CD4-positive, alpha-beta T cell (primary cell): ENCODE measurements at regions not wholly inside any gene's neighbourhood (a gene's known extent, or its start where the extent isn't known, plus 50 kb on each side); places are given as distances from the start of the nearest gene placed in this dataset.

ENCODE experiments used
- ATAC-seq: fragments of 200-7000 bp; cut with Tn5 transposase; one replicate; pipeline ENCODE4 v1.10.0; 2022; ENCODE audit warnings: mild to moderate bottlenecking; ENCODE audit not compliant: poor library complexity
- CTCF ChIA-PET: fragments of 350-600 bp; sonication (Branson Sonifier 250); formaldehyde crosslinking; loops from one replicate; lab custom pipeline; 2021; ENCODE audit warnings: antibody characterized with exemption, inconsistent platforms; lab: Charles Lee
- POLR2A ChIA-PET: fragments of 350-600 bp; sonication (Branson Sonifier 250); formaldehyde crosslinking; loops from one replicate; lab custom pipeline; 2021; ENCODE audit warnings: antibody characterized with exemption, inconsistent platforms; lab: Charles Lee
- DNase-seq, 14 experiments: peaks; one replicate each; pipeline ENCODE4 v3.0.0-alpha.2; 2013 to 2020; ENCODE audit warnings: mixed read lengths in 2 of 14
- H3K27ac ChIP-seq, 2 donors: one replicate each; pipeline versions ENCODE4 v1.5.1 to v1.7.0; 2013; ENCODE audit warnings: low read length in 2 of 2, low read depth in 1 of 2, mild to moderate bottlenecking in 1 of 2
- H3K27me3 ChIP-seq, 2 experiments: 1 replicate in 1 of 2; 2 replicates in 1 of 2; pipeline versions ENCODE4 v1.6.1 to v1.7.0; 2013; ENCODE audit warnings: low read length in 2 of 2, control low read depth in 1 of 2, mild to moderate bottlenecking in 1 of 2, moderate library complexity in 1 of 2; ENCODE audit not compliant: insufficient read depth in 2 of 2, control insufficient read depth in 1 of 2
- H3K36me3 ChIP-seq: one replicate; pipeline ENCODE4 v1.6.1; 2013; ENCODE audit warnings: low read length, control low read depth; ENCODE audit not compliant: insufficient read depth
- H3K4me1 ChIP-seq: one replicate; pipeline ENCODE4 v1.6.1; 2013; ENCODE audit warnings: low read length, control low read depth; ENCODE audit not compliant: insufficient read depth
- H3K4me3 ChIP-seq: one replicate; pipeline ENCODE4 v1.5.1; 2013; ENCODE audit warnings: mild to moderate bottlenecking, low read length, moderate library complexity
- H3K9me3 ChIP-seq, 2 experiments: 1 replicate in 1 of 2; 2 replicates in 1 of 2; pipeline versions ENCODE4 v1.6.1 to v1.7.0; 2013; ENCODE audit warnings: low read length in 2 of 2, mild to moderate bottlenecking in 2 of 2, control low read depth in 1 of 2, moderate library complexity in 1 of 2; ENCODE audit not compliant: control insufficient read depth in 1 of 2, insufficient read depth in 1 of 2
- H3K27ac Mint-ChIP-seq: one replicate; pipeline ENCODE4 v1.8.0; 2020; ENCODE audit warnings: mixed read lengths
- H3K27me3 Mint-ChIP-seq: one replicate; pipeline ENCODE4 v1.8.0; 2021; ENCODE audit warnings: mixed read lengths
- H3K36me3 Mint-ChIP-seq: one replicate; pipeline ENCODE4 v1.8.0; 2021; ENCODE audit warnings: low read depth, mixed read lengths
- H3K4me1 Mint-ChIP-seq: one replicate; pipeline ENCODE4 v1.8.0; 2021; ENCODE audit warnings: low read depth, mixed read lengths
- H3K4me3 Mint-ChIP-seq: one replicate; pipeline ENCODE4 v1.8.0; 2020; ENCODE audit warnings: mild to moderate bottlenecking, mixed read lengths
- H3K9me3 Mint-ChIP-seq: one replicate; pipeline ENCODE4 v1.8.0; 2020; ENCODE audit warnings: mixed read lengths
- intact Hi-C, 2 experiments: fragments of 100-400 bp; cut with DNase I in 1 of 2; cut with micrococcal nuclease in 1 of 2; formaldehyde crosslinking; loops; one replicate each; pipeline versions ENCODE4 v1.15.1 to v1.9.0; 2023 to 2025; cut with DNase I, micrococcal nuclease
- TF ChIP-seq, protein P1 (sequence below): fragments of 200-600 bp; IDR thresholded peaks from one replicate; pipeline ENCODE4 v1.8.0; 2022; ENCODE audit warnings: antibody characterized with exemption, mild to moderate bottlenecking

- Mint-ChIP-seq H3K4me1 (no peaks in the 10 kb centered on the region), H3K27me3 (peaks cover 4% of the 10 kb centered on the region), H3K9me3 (no peaks in the 10 kb centered on the region), H3K27ac (no peak overlapping the region), H3K4me3 (no peak overlapping the region), H3K36me3 (no peaks in the 10 kb centered on the region)
- Histone ChIP-seq H3K9me3 (no peaks in the 10 kb centered on the region), H3K36me3 (no peaks in the 10 kb centered on the region), H3K27me3 (no peaks in the 10 kb centered on the region), H3K4me1 (no peaks in the 10 kb centered on the region), H3K4me3 (no peak overlapping the region), H3K27ac (no peak overlapping the region)
- ATAC-seq = no peak
- CTCF ChIA-PET = no interaction called here
- POLR2A ChIA-PET = no interaction called here
- DNase-seq = no peak
- intact Hi-C loops = no loop called here
- TF ChIP-seq, protein P1, sequence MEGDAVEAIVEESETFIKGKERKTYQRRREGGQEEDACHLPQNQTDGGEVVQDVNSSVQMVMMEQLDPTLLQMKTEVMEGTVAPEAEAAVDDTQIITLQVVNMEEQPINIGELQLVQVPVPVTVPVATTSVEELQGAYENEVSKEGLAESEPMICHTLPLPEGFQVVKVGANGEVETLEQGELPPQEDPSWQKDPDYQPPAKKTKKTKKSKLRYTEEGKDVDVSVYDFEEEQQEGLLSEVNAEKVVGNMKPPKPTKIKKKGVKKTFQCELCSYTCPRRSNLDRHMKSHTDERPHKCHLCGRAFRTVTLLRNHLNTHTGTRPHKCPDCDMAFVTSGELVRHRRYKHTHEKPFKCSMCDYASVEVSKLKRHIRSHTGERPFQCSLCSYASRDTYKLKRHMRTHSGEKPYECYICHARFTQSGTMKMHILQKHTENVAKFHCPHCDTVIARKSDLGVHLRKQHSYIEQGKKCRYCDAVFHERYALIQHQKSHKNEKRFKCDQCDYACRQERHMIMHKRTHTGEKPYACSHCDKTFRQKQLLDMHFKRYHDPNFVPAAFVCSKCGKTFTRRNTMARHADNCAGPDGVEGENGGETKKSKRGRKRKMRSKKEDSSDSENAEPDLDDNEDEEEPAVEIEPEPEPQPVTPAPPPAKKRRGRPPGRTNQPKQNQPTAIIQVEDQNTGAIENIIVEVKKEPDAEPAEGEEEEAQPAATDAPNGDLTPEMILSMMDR = no peak
Observed at GRCh38 chr7:13067036-13067435, 379.6 kb downstream of the ARL4A start.

- DNase-seq (no peak), ATAC-seq (no peak)
- H3K36me3 ChIP-seq = no peaks in the 10 kb centered on the region
- no peak overlapping the region for H3K4me3 ChIP-seq
- Mint-ChIP-seq H3K4me1 (no peaks in the 10 kb centered on the region), H3K4me3 (no peak overlapping the region), H3K36me3 (no peaks in the 10 kb centered on the region), H3K27ac (no peak overlapping the region), H3K9me3 (no peaks in the 10 kb centered on the region), H3K27me3 (peaks cover 4% of the 10 kb centered on the region)
- no peaks in the 10 kb centered on the region for H3K9me3 ChIP-seq
- POLR2A ChIA-PET = no interaction called here
- no peaks in the 10 kb centered on the region for H3K27me3 ChIP-seq
- no peaks in the 10 kb centered on the region for H3K4me1 ChIP-seq
- no peak overlapping the region for H3K27ac ChIP-seq
- CTCF ChIA-PET = no interaction called here
- TF ChIP-seq, protein P1 = no peak
- intact Hi-C loops = no loop called here
Observed at GRCh38 chr7:13068032-13068431, 380.6 kb downstream of the ARL4A start.

DNA sequence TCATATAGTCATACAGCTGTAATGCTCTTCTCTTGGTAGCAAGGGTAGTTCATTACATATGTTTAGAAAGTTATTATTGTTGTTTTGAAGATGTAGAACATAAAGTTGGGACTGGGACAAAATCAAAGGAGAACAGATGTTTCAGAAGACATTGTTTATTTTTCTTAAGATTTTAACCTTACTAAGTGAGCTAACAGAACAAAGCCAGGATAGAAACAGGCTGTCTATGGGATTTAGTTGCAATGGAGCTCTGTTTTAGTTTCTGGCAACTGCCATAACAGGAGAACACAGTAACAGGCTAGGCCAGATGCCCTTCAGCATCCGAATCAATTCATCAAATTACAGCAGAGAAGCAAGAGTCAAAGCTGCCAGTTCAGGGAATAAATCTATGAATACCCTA, 382.4 kb downstream of the ARL4A start:
- no peak overlapping the region for H3K4me3 ChIP-seq
- no peaks in the 10 kb centered on the region for H3K36me3 Mint-ChIP-seq
- no peak overlapping the region for H3K4me3 Mint-ChIP-seq
- peaks cover 4% of the 10 kb centered on the region for H3K27me3 Mint-ChIP-seq
- no peaks in the 10 kb centered on the region for H3K4me1 Mint-ChIP-seq
- no peak overlapping the region for H3K27ac Mint-ChIP-seq
- ChIA-PET CTCF (no interaction called here), POLR2A (no interaction called here)
- H3K9me3 ChIP-seq = no peaks in the 10 kb centered on the region
- H3K27me3 ChIP-seq = no peaks in the 10 kb centered on the region
- no peaks in the 10 kb centered on the region for H3K36me3 ChIP-seq
- H3K27ac ChIP-seq = no peak overlapping the region
- no peaks in the 10 kb centered on the region for H3K9me3 Mint-ChIP-seq
- intact Hi-C loops = no loop called here
- no peak for ATAC-seq
- DNase-seq = no peak
- no peaks in the 10 kb centered on the region for H3K4me1 ChIP-seq
- TF ChIP-seq, protein P1 = no peak
